WERI-Rb-1 (cell line): ENCODE measurements at regions not wholly inside any gene's neighbourhood (a gene's known extent, or its start where the extent isn't known, plus 50 kb on each side); places are given as distances from the start of the nearest gene placed in this dataset.

Source experiments
- DNase-seq: peaks from one replicate; pipeline ENCODE4 v3.0.0-alpha.2; 2020
- H3K27ac ChIP-seq: fragments of 250-450 bp; sonication (Bioruptor Pico); 2 replicates; pipeline ENCODE4 v1.5.1; 2020; ENCODE audit warnings: mild to moderate bottlenecking, moderate library complexity
- H3K27me3 ChIP-seq: fragments of 250-450 bp; sonication (Bioruptor Pico); 2 replicates; pipeline ENCODE4 v1.5.1; 2021; ENCODE audit warnings: mild to moderate bottlenecking, low read depth, moderate library complexity; ENCODE audit not compliant: insufficient read depth, severe bottlenecking
- H3K36me3 ChIP-seq: fragments of 250-450 bp; sonication (Bioruptor Pico); 2 replicates; pipeline ENCODE4 v1.5.1; 2020; ENCODE audit warnings: mild to moderate bottlenecking, moderate library complexity
- H3K4me3 ChIP-seq: 2 replicates; pipeline ENCODE4 v1.5.1; 2011; ENCODE audit warnings: low read depth, mild to moderate bottlenecking, control low read depth, low read length
- H3K9me3 ChIP-seq: fragments of 250-450 bp; sonication (Bioruptor Pico); 2 replicates; pipeline ENCODE4 v1.5.1; 2021; ENCODE audit warnings: mild to moderate bottlenecking, moderate library complexity; ENCODE audit not compliant: severe bottlenecking
- CTCF ChIP-seq: IDR thresholded peaks from 2 replicates; pipeline ENCODE4 v1.5.1; 2011; ENCODE audit warnings: low read depth, mild to moderate bottlenecking, control low read depth, inconsistent platforms, low read length

DNA sequence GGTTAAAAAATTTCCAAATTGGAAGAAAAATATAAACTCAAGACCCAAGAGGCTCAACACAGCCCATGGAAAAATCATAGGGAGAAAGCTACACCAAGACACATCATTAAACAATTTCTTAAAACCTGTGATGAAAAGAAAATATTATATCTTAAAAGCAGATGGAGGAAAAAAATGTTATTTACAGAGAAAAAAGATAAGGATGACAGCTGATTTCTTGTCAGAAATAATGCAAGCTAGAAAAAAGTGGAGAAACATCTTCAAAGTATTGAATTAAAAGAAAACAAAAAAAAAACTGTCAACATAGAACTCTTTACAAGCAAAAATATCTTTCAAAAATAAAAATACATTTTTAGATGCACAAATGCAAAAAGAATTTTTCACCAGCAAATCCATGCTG is 930.5 kb downstream of the ADGRL2 start:
- TF ChIP-seq CTCF, result no peak

DNA sequence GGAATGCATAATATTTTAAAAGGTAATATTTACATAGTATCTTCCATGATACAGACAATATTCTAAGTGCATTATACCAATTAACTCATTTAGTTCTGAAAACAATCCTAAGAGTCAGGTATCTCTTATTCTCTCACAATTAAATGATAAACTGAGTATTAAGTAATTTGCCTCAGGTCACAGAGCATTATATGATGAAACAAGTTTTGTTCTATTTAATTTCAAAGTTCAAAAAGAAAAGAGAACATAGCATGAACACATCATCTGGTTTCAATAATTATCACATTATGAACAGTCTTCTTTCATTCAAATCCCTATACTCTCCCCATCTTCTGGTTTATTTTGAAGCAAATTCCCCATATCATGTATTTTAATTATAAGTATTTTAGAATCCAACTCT is 927.5 kb downstream of the ADGRL2 start:
- no peak for DNase-seq
- no peak for TF ChIP-seq CTCF
- H3K27me3 ChIP-seq, result no peaks in the 10 kb centered on the region

More for the DNA sequence above, 930.5 kb downstream of the ADGRL2 start:
- peaks cover 3% of the 10 kb centered on the region for H3K9me3 ChIP-seq
- no peak for DNase-seq
- H3K27ac ChIP-seq, result no peak overlapping the region
- no peaks in the 10 kb centered on the region for H3K27me3 ChIP-seq
- no peaks in the 10 kb centered on the region for H3K36me3 ChIP-seq
- no peak overlapping the region for H3K4me3 ChIP-seq

DNA sequence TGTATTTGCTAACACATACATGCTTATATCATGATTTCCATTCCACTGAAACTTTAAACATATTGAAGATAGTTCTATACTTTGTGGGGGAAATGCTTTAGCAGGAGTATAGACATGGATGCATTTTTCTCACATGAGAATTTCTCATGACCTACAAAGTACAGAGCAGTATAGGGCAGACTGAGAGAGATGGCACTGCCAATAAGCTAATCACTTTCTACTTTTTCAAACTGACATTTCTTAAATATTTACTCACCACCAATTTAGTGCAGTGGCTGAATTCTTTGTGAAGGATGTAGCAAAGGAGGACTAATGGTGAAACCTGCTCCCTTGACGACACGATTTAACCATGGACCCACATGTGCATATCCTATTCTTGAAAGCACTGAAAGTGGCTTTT is 923.5 kb downstream of the ADGRL2 start:
- no peak for TF ChIP-seq CTCF
- Histone ChIP-seq H3K27me3 (no peaks in the 10 kb centered on the region), H3K27ac (no peak overlapping the region), H3K9me3 (no peaks in the 10 kb centered on the region), H3K36me3 (no peaks in the 10 kb centered on the region), H3K4me3 (no peak overlapping the region)
- no peak for DNase-seq

More for the DNA sequence above, 927.5 kb downstream of the ADGRL2 start:
- Histone ChIP-seq H3K9me3 (peaks cover 3% of the 10 kb centered on the region), H3K4me3 (no peak overlapping the region), H3K36me3 (no peaks in the 10 kb centered on the region), H3K27ac (no peak overlapping the region)

DNA sequence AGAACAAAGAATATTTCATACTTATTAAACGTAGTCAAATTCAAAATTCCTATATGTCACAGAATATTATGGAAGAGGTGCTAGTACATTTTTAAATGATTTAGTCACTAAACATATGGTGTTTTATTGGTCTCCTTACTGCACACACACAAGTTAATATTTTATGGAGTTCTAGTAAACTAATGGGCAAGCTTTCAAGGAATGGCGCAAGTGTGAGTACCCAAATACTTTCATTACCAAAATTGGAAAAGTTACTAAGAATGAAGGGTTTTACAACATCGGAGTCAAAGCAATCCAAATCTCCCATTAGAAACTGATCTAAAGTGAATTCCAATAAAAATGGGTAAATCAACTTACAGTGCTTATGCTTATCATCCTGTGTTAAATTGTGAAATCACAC is 921.9 kb downstream of the ADGRL2 start:
- TF ChIP-seq CTCF, result no peak
- DNase-seq, result no peak
- Histone ChIP-seq H3K27ac (no peak overlapping the region), H3K27me3 (no peaks in the 10 kb centered on the region), H3K36me3 (no peaks in the 10 kb centered on the region), H3K9me3 (no peaks in the 10 kb centered on the region), H3K4me3 (no peak overlapping the region)

DNA sequence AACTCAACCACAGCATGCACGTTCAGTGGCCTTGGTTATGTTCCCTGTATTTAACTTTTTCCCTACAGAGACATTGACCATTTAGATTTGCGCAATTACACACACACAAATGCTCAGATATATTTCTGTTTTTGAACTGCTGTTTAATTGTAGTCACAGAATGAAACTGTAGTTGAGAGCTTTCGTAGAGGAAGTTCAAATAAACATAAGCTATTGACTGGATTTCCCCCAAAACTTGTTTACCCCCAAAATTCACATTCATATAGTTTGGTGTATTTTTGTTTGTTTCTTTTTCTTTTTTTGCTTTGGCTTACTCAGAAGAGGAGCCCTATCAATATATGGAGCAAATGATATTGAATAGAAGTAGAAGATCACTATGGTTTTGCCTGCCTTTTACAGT is 921.0 kb downstream of the ADGRL2 start:
- H3K27me3 ChIP-seq, result no peaks in the 10 kb centered on the region

More for the DNA sequence above, 921.0 kb downstream of the ADGRL2 start:
- no peak for DNase-seq
- Histone ChIP-seq H3K4me3 (no peak overlapping the region), H3K36me3 (no peaks in the 10 kb centered on the region), H3K9me3 (no peaks in the 10 kb centered on the region), H3K27ac (no peak overlapping the region)
- no peak for TF ChIP-seq CTCF
